M059J (cell line): ENCODE measurements at regions not wholly inside any gene's neighbourhood (a gene's known extent, or its start where the extent isn't known, plus 50 kb on each side); places are given as distances from the start of the nearest gene placed in this dataset.
A peak's percentile ranks its signal among the peaks of the same experiment; 100 is the strongest.

Experiments used
- DNase-seq: peaks from one replicate; pipeline ENCODE4 v3.0.0-alpha.2; 2012; ENCODE audit warnings: low read depth

- no peak for DNase-seq
Observed at GRCh38 chr17:14947671-14948070, 317.5 kb downstream of the PMP22 start.

- no peak for DNase-seq
Observed at GRCh38 chr17:14946481-14946880, 318.6 kb downstream of the PMP22 start.

GRCh38 chr17:14942526-14943190, 322.5 kb downstream of the PMP22 start:
- DNase-seq = peak; percentile 81

- DNase-seq = no peak
Observed at GRCh38 chr17:14940938-14941265, 324.2 kb downstream of the PMP22 start.

- no peak for DNase-seq
Observed at GRCh38 chr17:14940108-14940937, 324.8 kb downstream of the PMP22 start.

GRCh38 chr17:14935845-14936485, 329.2 kb downstream of the PMP22 start:
- DNase-seq = no peak

- DNase-seq = no peak
Observed at GRCh38 chr17:14935139-14935841, 329.8 kb downstream of the PMP22 start.

- DNase-seq = no peak
Observed at GRCh38 chr17:14933676-14934075, 331.4 kb downstream of the PMP22 start.

- peak; percentile 62 for DNase-seq
Observed at GRCh38 chr17:14926526-14927122, 338.5 kb downstream of the PMP22 start.

- DNase-seq = no peak
Observed at GRCh38 chr17:14926073-14926472, 339.1 kb downstream of the PMP22 start.

GRCh38 chr17:14925498-14925897, 339.6 kb downstream of the PMP22 start:
- DNase-seq = no peak

GRCh38 chr17:14923981-14924380, 341.1 kb downstream of the PMP22 start:
- no peak for DNase-seq

GRCh38 chr17:14922411-14922810, 342.7 kb downstream of the PMP22 start:
- peak; percentile 26 for DNase-seq

GRCh38 chr17:14921936-14922335, 343.2 kb downstream of the PMP22 start:
- no peak for DNase-seq

GRCh38 chr17:14919631-14920213, 345.4 kb downstream of the PMP22 start:
- no peak for DNase-seq

GRCh38 chr17:14919094-14919493, 346.0 kb downstream of the PMP22 start:
- no peak for DNase-seq

GRCh38 chr17:14918540-14918939, 346.6 kb downstream of the PMP22 start:
- DNase-seq = peak; percentile 18

GRCh38 chr17:14910916-14911315, 354.2 kb downstream of the PMP22 start:
- no peak for DNase-seq

- DNase-seq = no peak
Observed at GRCh38 chr17:14904386-14904785, 360.7 kb downstream of the PMP22 start.

- peak; percentile 18 for DNase-seq
Observed at GRCh38 chr17:14903854-14904253, 361.3 kb downstream of the PMP22 start.

- DNase-seq = no peak
Observed at GRCh38 chr17:14902803-14903202, 362.3 kb downstream of the PMP22 start.
